ENCODE measurements at regions not wholly inside any gene's neighbourhood (a gene's known extent, or its start where the extent isn't known, plus 50 kb on each side); places are given as distances from the start of the nearest gene placed in this dataset.
"Not testable (repeated sequence)": the region's sequence is repeated elsewhere in the genome, so short reads cannot be mapped to it uniquely, and the experiment has no call there.

GRCh38 chr16:46388939-46389491 is 232.2 kb downstream of the SHCBP1 start:
- DNase-seq (ENCODE audit: low spot score); intact Hi-C loops (cut with DNase I): not testable (repeated sequence)

- intact Hi-C loops (cut with DNase I); DNase-seq (ENCODE audit: low spot score): not testable (repeated sequence)
Measured at GRCh38 chr16:46388354-46388753, 232.8 kb downstream of the SHCBP1 start.

- intact Hi-C loops (cut with DNase I): not testable (repeated sequence)
- DNase-seq (ENCODE audit: low spot score): peak; percentile 84
Measured at GRCh38 chr16:46387720-46388119, 233.5 kb downstream of the SHCBP1 start.

DNA sequence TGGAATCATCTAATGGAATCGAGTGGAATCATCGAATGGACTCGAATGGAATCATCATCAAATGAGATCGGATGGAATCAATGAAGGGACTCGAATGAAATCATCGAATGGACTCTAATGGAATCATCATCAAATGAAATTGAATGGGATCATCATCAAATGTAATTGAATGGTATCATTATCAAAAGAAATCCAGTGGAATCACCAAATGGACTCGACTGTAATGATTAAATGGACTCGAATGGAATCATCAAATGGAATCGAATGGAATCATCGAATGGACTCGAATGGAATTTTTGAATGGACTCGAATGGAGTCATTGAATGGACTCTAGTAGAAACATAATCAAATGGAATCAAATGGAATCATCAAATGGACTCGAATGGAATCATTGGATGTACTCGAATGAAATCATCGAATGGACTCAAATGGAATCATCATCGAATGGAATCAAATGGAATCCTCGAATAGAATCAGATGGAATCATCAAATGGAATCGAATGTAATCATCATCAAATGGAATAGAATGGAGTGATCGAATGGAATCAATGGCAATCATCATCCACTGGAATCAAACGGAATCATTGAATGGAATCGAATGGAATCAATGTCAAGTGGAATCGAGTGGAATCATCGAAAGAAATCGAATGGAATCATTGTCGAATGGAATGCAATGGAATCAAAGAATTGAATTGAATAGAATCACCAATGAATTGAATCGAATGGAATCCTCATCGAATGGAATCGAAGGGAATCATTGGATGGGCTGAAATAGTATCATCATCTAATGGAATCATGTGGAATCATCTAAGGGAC is 234.2 kb downstream of the SHCBP1 start:
- intact Hi-C loops (cut with DNase I); DNase-seq (ENCODE audit: low spot score): not testable (repeated sequence)

GRCh38 chr16:46386110-46386771 is 234.9 kb downstream of the SHCBP1 start:
- DNase-seq (ENCODE audit: low spot score); intact Hi-C loops (cut with DNase I): not testable (repeated sequence)

GRCh38 chr16:46384285-46385061 is 236.7 kb downstream of the SHCBP1 start:
- intact Hi-C loops (cut with DNase I): not testable (repeated sequence)
- DNase-seq (ENCODE audit: low spot score): peak; percentile 70

- intact Hi-C loops (cut with DNase I); DNase-seq (ENCODE audit: low spot score): not testable (repeated sequence)
Measured at GRCh38 chr16:46383581-46383980, 237.6 kb downstream of the SHCBP1 start.

DNA sequence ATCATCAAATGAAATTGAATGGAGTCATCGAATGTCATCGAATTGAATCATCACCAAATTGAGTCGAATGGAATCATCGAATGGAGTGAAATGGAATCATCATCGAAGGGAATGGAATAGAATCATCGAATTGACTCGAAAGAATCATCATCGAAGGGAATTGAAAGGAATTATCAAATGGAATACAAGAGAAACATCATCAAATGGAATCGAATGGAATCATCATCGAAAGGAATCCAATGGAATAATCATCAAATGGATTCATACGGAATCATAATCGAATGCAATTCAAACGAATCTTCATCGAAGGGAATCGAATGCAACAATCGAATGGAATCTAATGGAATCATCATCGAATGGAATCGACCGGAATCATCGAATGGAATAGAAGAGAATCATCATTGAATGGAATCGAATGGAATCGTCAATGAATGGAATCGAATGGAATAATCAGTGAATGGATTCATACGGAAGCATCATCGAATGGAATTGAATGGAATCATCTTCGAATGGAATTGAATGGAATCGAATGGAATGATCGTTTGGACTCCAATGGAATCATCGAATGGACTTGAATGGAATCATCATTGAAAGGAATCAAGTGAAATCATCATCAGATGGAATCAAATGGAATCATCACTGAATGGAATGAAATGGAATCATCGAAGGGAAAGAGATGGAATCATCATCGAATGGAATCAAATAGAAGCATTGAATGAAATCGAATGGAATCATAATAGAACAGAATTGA is 238.2 kb downstream of the SHCBP1 start:
- intact Hi-C loops (cut with DNase I); DNase-seq (ENCODE audit: low spot score): not testable (repeated sequence)

DNA sequence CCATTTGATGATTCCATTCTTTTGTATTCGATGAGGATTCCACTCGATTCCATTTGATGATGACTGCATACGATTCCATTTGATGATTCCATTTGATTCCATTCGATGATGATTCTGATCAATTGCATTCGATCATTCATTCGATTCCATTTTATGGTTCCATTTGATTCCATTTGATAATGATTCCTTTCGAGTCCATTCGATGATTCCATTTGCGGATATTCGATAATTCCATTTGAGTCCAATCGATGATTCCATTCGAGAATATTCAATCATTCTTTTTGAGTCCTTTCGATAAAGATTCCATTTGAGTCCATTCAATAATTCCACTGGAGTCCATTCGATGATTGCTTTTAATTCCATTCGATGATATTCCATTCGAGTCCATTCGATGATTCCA is 239.1 kb downstream of the SHCBP1 start:
- intact Hi-C loops (cut with DNase I); DNase-seq (ENCODE audit: low spot score): not testable (repeated sequence)

- intact Hi-C loops (cut with DNase I): not testable (repeated sequence)
Measured at GRCh38 chr16:46381344-46381743, 239.8 kb downstream of the SHCBP1 start.

More at GRCh38 chr16:46381344-46381743, 239.8 kb downstream of the SHCBP1 start:
- DNase-seq (ENCODE audit: low spot score): not testable (repeated sequence)
